H1 (cell line): ENCODE measurements at regions not wholly inside any gene's neighbourhood (a gene's known extent, or its start where the extent isn't known, plus 50 kb on each side); places are given as distances from the start of the nearest gene placed in this dataset.

Experiments
- CTCF ChIA-PET: fragments of 300-600 bp; sonication (Branson Sonifier 250); formaldehyde crosslinking; loops from one replicate; lab custom pipeline; 2021; ENCODE audit not compliant: partially characterized antibody; lab: Charles Lee
- POLR2A ChIA-PET: fragments of 300-600 bp; sonication (Branson Sonifier 250); formaldehyde crosslinking; loops from one replicate; lab custom pipeline; 2021; ENCODE audit warnings: inconsistent platforms; ENCODE audit not compliant: partially characterized antibody; lab: Charles Lee
- DNase-seq, 2 experiments: peaks; one replicate each; pipeline versions ENCODE4 v3.0.0 to v3.0.0-alpha.2; 2010 to 2022; ENCODE audit warnings: low spot score in 2 of 2, low read depth in 1 of 2, mixed read lengths in 1 of 2
- FAIRE-seq: peaks from 2 replicates; lab custom pipeline; 2011; peaks lifted over from hg19 to GRCh38; lab: Jason Lieb, UNC
- H2AFZ ChIP-seq: 2 replicates; pipeline ENCODE4 v1.8.1; 2012; ENCODE audit warnings: low read length, inconsistent platforms
- H2AK5ac ChIP-seq: 2 replicates; pipeline ENCODE4 v1.6.1; 2013; ENCODE audit warnings: low read depth, low read length
- H2BK120ac ChIP-seq: replicated peaks from 2 replicates; pipeline ENCODE3; 2013; ENCODE audit warnings: low read depth, low read length, inconsistent platforms
- H2BK12ac ChIP-seq: 2 replicates; pipeline ENCODE4 v1.6.1; 2013; ENCODE audit warnings: low read depth, low read length
- H2BK15ac ChIP-seq: 2 replicates; pipeline ENCODE4 v1.6.1; 2013; ENCODE audit warnings: low read length
- H2BK20ac ChIP-seq: 2 replicates; pipeline ENCODE4 v1.6.1; 2013; ENCODE audit warnings: low read length
- H2BK5ac ChIP-seq: 2 replicates; pipeline ENCODE4 v1.6.1; 2013; ENCODE audit warnings: low read depth, low read length
- H3K14ac ChIP-seq: 2 replicates; pipeline ENCODE4 v1.6.1; 2013; ENCODE audit warnings: inconsistent platforms; ENCODE audit not compliant: insufficient read length
- H3K18ac ChIP-seq: 2 replicates; pipeline ENCODE4 v1.6.1; 2013; ENCODE audit warnings: low read length; ENCODE audit errors: extremely low read depth
- H3K23ac ChIP-seq: 2 replicates; pipeline ENCODE4 v1.6.1; 2013; ENCODE audit warnings: inconsistent platforms; ENCODE audit not compliant: insufficient read length
- H3K23me2 ChIP-seq: 2 replicates; pipeline ENCODE4 v1.6.1; 2013; ENCODE audit warnings: low read depth, low read length
- H3K27ac ChIP-seq: 2 replicates; pipeline ENCODE4 v1.6.1; 2011; ENCODE audit warnings: low read depth, low read length, inconsistent platforms
- H3K27me3 ChIP-seq, 4 experiments: replicated peaks in 1 of 4; 1 replicate in 1 of 4; 2 replicates in 3 of 4; pipeline versions ENCODE4 v1.6.1 to v1.8.1; 2011 to 2013; ENCODE audit warnings: low read length in 3 of 4, mild to moderate bottlenecking in 3 of 4, inconsistent platforms in 2 of 4, mixed read lengths in 2 of 4, moderate library complexity in 1 of 4; ENCODE audit not compliant: control insufficient read depth in 3 of 4, insufficient read depth in 3 of 4; ENCODE audit errors: extremely low read depth in 1 of 4
- H3K36me3 ChIP-seq, 4 experiments: 2 replicates each; pipeline versions ENCODE4 v1.6.1 to v1.8.1; 2011 to 2013; ENCODE audit warnings: mild to moderate bottlenecking in 4 of 4, low read length in 3 of 4, moderate library complexity in 2 of 4, control low read depth in 1 of 4, inconsistent platforms in 1 of 4; ENCODE audit not compliant: insufficient read depth in 4 of 4, control insufficient read depth in 2 of 4
- H3K4ac ChIP-seq: replicated peaks from 2 replicates; pipeline ENCODE3; 2013; ENCODE audit warnings: low read length, low read depth, mixed read lengths, inconsistent platforms; ENCODE audit not compliant: insufficient read length
- H3K4me1 ChIP-seq, 4 experiments: replicated peaks in 1 of 4; 1 replicate in 1 of 4; 2 replicates in 3 of 4; pipeline versions ENCODE4 v1.6.1 to v1.8.1; 2011 to 2013; ENCODE audit warnings: low read length in 3 of 4, inconsistent platforms in 2 of 4, mixed read lengths in 1 of 4; ENCODE audit not compliant: insufficient read depth in 4 of 4, control insufficient read depth in 3 of 4
- H3K4me2 ChIP-seq, 2 experiments: 2 replicates each; pipeline versions ENCODE4 v1.6.1 to v1.8.1; 2011 to 2013; ENCODE audit warnings: low read depth in 2 of 2, low read length in 2 of 2, control low read depth in 1 of 2, inconsistent platforms in 1 of 2, mild to moderate bottlenecking in 1 of 2; ENCODE audit not compliant: insufficient read depth in 1 of 2
- H3K4me3 ChIP-seq, 4 experiments: fragments of 200-600, 300-600 bp in 1 of 4; sonication (generic), shearing (Covaris generic), sonication (Bioruptor Twin) in 1 of 4; 2 replicates each; pipeline versions ENCODE4 v1.5.1 to v1.8.1; 2011 to 2016; ENCODE audit warnings: low read length in 4 of 4, low read depth in 3 of 4, control low read depth in 2 of 4, inconsistent platforms in 2 of 4, mild to moderate bottlenecking in 2 of 4, mixed read lengths in 1 of 4, moderate library complexity in 1 of 4; ENCODE audit not compliant: insufficient read depth in 2 of 4; ENCODE audit errors: extremely low read depth in 1 of 4
- H3K56ac ChIP-seq: replicated peaks from 2 replicates; pipeline ENCODE3; 2013; ENCODE audit warnings: low read depth, mild to moderate bottlenecking, mixed read lengths, low read length, inconsistent platforms; ENCODE audit not compliant: insufficient read length
- H3K79me1 ChIP-seq: 2 replicates; pipeline ENCODE4 v1.6.1; 2013; ENCODE audit warnings: low read depth, low read length, control low read depth
- H3K79me2 ChIP-seq, 2 experiments: 2 replicates each; pipeline versions ENCODE4 v1.6.1 to v1.8.1; 2012 to 2013; ENCODE audit warnings: low read length in 2 of 2, mild to moderate bottlenecking in 2 of 2, inconsistent platforms in 1 of 2; ENCODE audit not compliant: insufficient read depth in 2 of 2, control insufficient read depth in 1 of 2
- H3K9ac ChIP-seq, 4 experiments: replicated peaks in 1 of 4; 1 replicate in 1 of 4; 2 replicates in 3 of 4; pipeline versions ENCODE4 v1.6.1 to v1.8.1; 2011 to 2013; ENCODE audit warnings: low read depth in 3 of 4, low read length in 3 of 4, control low read depth in 2 of 4, mild to moderate bottlenecking in 2 of 4, moderate library complexity in 2 of 4, inconsistent platforms in 1 of 4; ENCODE audit errors: extremely low read depth in 1 of 4
- H3K9me3 ChIP-seq, 2 experiments: 2 replicates each; pipeline versions ENCODE4 v1.6.1 to v1.8.1; 2012 to 2013; ENCODE audit warnings: mild to moderate bottlenecking in 2 of 2, moderate library complexity in 2 of 2, control low read depth in 1 of 2, inconsistent platforms in 1 of 2, low read depth in 1 of 2, low read length in 1 of 2, mixed read lengths in 1 of 2; ENCODE audit not compliant: insufficient read depth in 2 of 2
- H4K20me1 ChIP-seq, 2 experiments: replicated peaks in 1 of 2; 2 replicates each; pipeline versions ENCODE3 to v1.8.1; 2011 to 2013; ENCODE audit warnings: inconsistent platforms in 2 of 2, low read length in 2 of 2, mild to moderate bottlenecking in 1 of 2; ENCODE audit not compliant: insufficient read depth in 2 of 2, control insufficient read depth in 1 of 2
- H4K5ac ChIP-seq: 2 replicates; pipeline ENCODE4 v1.6.1; 2013; ENCODE audit warnings: low read length, low read depth, mixed read lengths, inconsistent platforms; ENCODE audit not compliant: insufficient read length
- H4K8ac ChIP-seq: 2 replicates; pipeline ENCODE4 v1.8.0; 2013; ENCODE audit warnings: mild to moderate bottlenecking, moderate library complexity, low read length, inconsistent platforms; ENCODE audit not compliant: insufficient read depth; ENCODE audit errors: extremely low read depth
- H4K91ac ChIP-seq: replicated peaks from 2 replicates; pipeline ENCODE3; 2013; ENCODE audit warnings: low read length, mixed read lengths, inconsistent platforms; ENCODE audit not compliant: insufficient read length
- CBX8 ChIP-seq: fragments of 300-800, 300-1000 bp; sonication (generic); IDR thresholded peaks from 2 replicates; pipeline ENCODE4 v1.7.1; 2016; ENCODE audit warnings: low read depth, low read length, borderline replicate concordance
- CHD2 ChIP-seq: IDR thresholded peaks from 2 replicates; pipeline ENCODE4 v1.6.1; 2012; ENCODE audit warnings: low read length, improper control_type of control experiment
- KDM1A ChIP-seq: fragments of 200-600, 300-600 bp; sonication (generic); IDR thresholded peaks from 2 replicates; pipeline ENCODE4 v1.7.1; 2016; ENCODE audit warnings: mild to moderate bottlenecking, low read length, borderline replicate concordance
- POLR2AphosphoS5 ChIP-seq: IDR thresholded peaks from 2 replicates; pipeline ENCODE4 v1.6.1; 2011; ENCODE audit warnings: low read depth, low read length
- RBBP5 ChIP-seq: IDR thresholded peaks from 2 replicates; pipeline ENCODE4 v1.7.1; 2012; ENCODE audit warnings: low read depth, mild to moderate bottlenecking, inconsistent platforms, low read length, moderate library complexity, borderline replicate concordance
- SIN3A ChIP-seq, 2 experiments: IDR thresholded peaks in 1 of 2; conservative IDR thresholded peaks in 1 of 2; 2 replicates each; pipeline ENCODE4 v1.6.1; 2011 to 2012; ENCODE audit warnings: low read length in 2 of 2, improper control_type of control experiment in 1 of 2, low read depth in 1 of 2, mild to moderate bottlenecking in 1 of 2
- SIX5 ChIP-seq: IDR thresholded peaks from 2 replicates; pipeline ENCODE4 v1.6.1; 2011; ENCODE audit warnings: mild to moderate bottlenecking, low read depth, low read length
- YY1 ChIP-seq: IDR thresholded peaks from 2 replicates; pipeline ENCODE4 v1.6.1; 2011; ENCODE audit warnings: low read depth, mild to moderate bottlenecking, low read length
- WGBS, 2 experiments: shearing (Covaris generic) in 1 of 2; methylation state at CpG; one replicate each; pipeline versions ENCODE4 v1.1.6 to v1.1.7; 2013 to 2015; ENCODE audit warnings: low lambda C conversion rate in 2 of 2, mixed read lengths in 2 of 2, inconsistent platforms in 1 of 2, low coverage in 1 of 2, missing lambda C conversion rate in 1 of 2; ENCODE audit not compliant: insufficient replicate concordance in 2 of 2, insufficient coverage in 1 of 2, insufficient read length in 1 of 2; ENCODE audit errors: extremely low coverage in 1 of 2, missing lambda C conversion rate in 1 of 2; 5-methylcytosine and 5-hydroxymethylcytosine counted together
- TF ChIP-seq, protein P1 (sequence below): IDR thresholded peaks from 2 replicates; pipeline ENCODE4 v1.6.1; 2011; ENCODE audit warnings: low read length, improper control_type of control experiment
- TF ChIP-seq, protein P2 (sequence below): IDR thresholded peaks from 2 replicates; pipeline ENCODE4 v1.6.1; 2012; ENCODE audit warnings: inconsistent platforms

DNA sequence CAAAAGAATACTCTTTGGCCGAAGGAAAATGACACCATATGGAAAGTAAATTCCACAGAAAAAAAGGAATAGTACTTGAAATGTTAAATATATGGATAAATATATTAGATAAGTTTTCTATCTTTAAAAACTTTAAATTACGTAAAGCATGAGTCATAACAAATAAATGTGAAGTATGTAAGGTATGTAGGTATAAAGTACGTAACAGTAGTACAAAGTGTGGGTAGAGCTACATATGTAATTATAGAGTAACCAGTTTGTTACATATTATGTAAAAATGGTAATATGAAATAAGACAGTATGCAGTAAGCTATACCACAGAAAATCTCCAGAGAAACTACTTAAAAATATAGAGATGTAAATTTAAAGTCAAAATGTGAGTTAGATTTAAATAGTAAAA is 582.3 kb upstream of the CHORDC1 start:
- H3K56ac ChIP-seq: no peak overlapping the region
- H2BK20ac ChIP-seq: no peak overlapping the region
- H3K23me2 ChIP-seq: no peaks in the 10 kb centered on the region
- H3K36me3 ChIP-seq: no peaks in the 10 kb centered on the region
- no peak overlapping the region for H2BK15ac ChIP-seq
- H3K27me3 ChIP-seq: no peaks in the 10 kb centered on the region
- no peak overlapping the region for H3K14ac ChIP-seq
- WGBS, 2 experiments: 89% methylated on average over 3 of the region's 3 CpGs; no CpG with 5 or more reads in 1 of the 2 experiments
- H3K4ac ChIP-seq: no peak overlapping the region
- H2BK120ac ChIP-seq: no peak overlapping the region
- H3K9ac ChIP-seq: no peak overlapping the region
- no peak overlapping the region for H4K5ac ChIP-seq
- no peak overlapping the region for H3K4me2 ChIP-seq
- no peaks in the 10 kb centered on the region for H3K79me2 ChIP-seq
- no peak overlapping the region for H3K23ac ChIP-seq
- no peaks in the 10 kb centered on the region for H3K9me3 ChIP-seq
- no peak overlapping the region for H2BK12ac ChIP-seq
- FAIRE-seq: no peak
- no peak overlapping the region for H3K18ac ChIP-seq
- POLR2A ChIA-PET: no interaction called here
- H2AFZ ChIP-seq: no peak overlapping the region
- H4K91ac ChIP-seq: no peak overlapping the region
- no peak overlapping the region for H4K8ac ChIP-seq
- no peak for DNase-seq
- H3K4me1 ChIP-seq: no peaks in the 10 kb centered on the region
- no peak overlapping the region for H3K4me3 ChIP-seq
- no peak overlapping the region for H2BK5ac ChIP-seq
- CTCF ChIA-PET: no interaction called here
- H2AK5ac ChIP-seq: no peak overlapping the region
- no peaks in the 10 kb centered on the region for H4K20me1 ChIP-seq
- H3K79me1 ChIP-seq: no peaks in the 10 kb centered on the region
- no peak overlapping the region for H3K27ac ChIP-seq
- TF ChIP-seq YY1 (no peak), SIX5 (no peak), RBBP5 (no peak), CHD2 (no peak), SIN3A (conservative IDR thresholded peaks at IDR 0.05 in 1 of 2, IDR thresholded peaks at IDR 0.05 in 1 of 2; ENCODE audit: low read depth in 1 of 2, low read length in 2 of 2) (no peak), POLR2AphosphoS5 (no peak), CBX8 (no peak), KDM1A (no peak)
- TF ChIP-seq, protein P1, sequence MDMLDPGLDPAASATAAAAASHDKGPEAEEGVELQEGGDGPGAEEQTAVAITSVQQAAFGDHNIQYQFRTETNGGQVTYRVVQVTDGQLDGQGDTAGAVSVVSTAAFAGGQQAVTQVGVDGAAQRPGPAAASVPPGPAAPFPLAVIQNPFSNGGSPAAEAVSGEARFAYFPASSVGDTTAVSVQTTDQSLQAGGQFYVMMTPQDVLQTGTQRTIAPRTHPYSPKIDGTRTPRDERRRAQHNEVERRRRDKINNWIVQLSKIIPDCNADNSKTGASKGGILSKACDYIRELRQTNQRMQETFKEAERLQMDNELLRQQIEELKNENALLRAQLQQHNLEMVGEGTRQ: no peak
- TF ChIP-seq, protein P2, sequence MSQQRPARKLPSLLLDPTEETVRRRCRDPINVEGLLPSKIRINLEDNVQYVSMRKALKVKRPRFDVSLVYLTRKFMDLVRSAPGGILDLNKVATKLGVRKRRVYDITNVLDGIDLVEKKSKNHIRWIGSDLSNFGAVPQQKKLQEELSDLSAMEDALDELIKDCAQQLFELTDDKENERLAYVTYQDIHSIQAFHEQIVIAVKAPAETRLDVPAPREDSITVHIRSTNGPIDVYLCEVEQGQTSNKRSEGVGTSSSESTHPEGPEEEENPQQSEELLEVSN: no peak
